AG09319 (cell line): ENCODE measurements at regions not wholly inside any gene's neighbourhood (a gene's known extent, or its start where the extent isn't known, plus 50 kb on each side); places are given as distances from the start of the nearest gene placed in this dataset.

Experiments
- DNase-seq: peaks from one replicate; pipeline ENCODE4 v3.0.0-alpha.2; 2010; ENCODE audit warnings: low read depth; ENCODE audit errors: extremely low read depth
- TF ChIP-seq, protein P1 (sequence below): IDR thresholded peaks from 2 replicates; pipeline ENCODE4 v1.5.1; 2011; ENCODE audit warnings: low read depth, mild to moderate bottlenecking, inconsistent platforms, low read length, moderate library complexity

DNA sequence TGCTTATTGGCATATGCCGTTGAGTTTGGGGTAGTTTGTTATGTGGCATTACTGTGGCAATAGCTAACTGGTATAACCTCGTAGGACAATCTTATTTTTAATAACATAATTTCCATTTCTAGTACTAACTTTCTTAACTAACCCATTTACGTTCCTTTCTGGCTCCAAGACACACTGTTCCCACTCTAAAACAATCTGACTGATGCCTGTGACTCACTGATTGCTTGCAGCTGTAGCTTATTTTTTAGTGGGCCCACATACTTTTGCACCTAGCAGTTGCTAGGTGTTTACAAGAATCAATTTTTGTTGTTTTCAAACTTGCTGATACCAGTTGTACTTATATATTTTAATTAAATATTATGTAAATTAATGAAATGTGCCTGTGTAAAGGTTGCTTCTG, 52.2 kb downstream of the FAT3 start:
- TF ChIP-seq, protein P1, sequence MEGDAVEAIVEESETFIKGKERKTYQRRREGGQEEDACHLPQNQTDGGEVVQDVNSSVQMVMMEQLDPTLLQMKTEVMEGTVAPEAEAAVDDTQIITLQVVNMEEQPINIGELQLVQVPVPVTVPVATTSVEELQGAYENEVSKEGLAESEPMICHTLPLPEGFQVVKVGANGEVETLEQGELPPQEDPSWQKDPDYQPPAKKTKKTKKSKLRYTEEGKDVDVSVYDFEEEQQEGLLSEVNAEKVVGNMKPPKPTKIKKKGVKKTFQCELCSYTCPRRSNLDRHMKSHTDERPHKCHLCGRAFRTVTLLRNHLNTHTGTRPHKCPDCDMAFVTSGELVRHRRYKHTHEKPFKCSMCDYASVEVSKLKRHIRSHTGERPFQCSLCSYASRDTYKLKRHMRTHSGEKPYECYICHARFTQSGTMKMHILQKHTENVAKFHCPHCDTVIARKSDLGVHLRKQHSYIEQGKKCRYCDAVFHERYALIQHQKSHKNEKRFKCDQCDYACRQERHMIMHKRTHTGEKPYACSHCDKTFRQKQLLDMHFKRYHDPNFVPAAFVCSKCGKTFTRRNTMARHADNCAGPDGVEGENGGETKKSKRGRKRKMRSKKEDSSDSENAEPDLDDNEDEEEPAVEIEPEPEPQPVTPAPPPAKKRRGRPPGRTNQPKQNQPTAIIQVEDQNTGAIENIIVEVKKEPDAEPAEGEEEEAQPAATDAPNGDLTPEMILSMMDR = no peak

DNA sequence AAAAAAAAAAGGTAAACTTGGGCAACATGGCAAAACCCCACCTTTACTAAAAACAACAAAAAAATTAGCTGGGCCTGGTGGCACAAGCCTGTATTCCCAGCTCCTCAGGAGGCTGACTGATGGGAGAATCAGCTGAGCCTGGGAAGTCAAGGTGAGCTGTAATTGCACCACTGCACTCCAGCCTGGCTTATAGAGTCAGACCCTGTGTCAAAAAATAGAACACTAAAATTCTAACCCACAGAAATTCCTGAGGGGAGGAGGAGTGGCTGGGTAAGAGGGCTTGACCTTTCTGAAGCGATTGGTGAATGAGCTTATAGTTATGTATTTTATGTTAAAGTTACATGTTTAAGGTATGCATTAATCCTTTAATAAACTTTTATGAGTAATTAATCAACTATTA, 53.3 kb downstream of the FAT3 start:
- TF ChIP-seq, protein P1 = no peak
- DNase-seq = no peak

More for the DNA sequence above, 52.2 kb downstream of the FAT3 start:
- DNase-seq = no peak

DNA sequence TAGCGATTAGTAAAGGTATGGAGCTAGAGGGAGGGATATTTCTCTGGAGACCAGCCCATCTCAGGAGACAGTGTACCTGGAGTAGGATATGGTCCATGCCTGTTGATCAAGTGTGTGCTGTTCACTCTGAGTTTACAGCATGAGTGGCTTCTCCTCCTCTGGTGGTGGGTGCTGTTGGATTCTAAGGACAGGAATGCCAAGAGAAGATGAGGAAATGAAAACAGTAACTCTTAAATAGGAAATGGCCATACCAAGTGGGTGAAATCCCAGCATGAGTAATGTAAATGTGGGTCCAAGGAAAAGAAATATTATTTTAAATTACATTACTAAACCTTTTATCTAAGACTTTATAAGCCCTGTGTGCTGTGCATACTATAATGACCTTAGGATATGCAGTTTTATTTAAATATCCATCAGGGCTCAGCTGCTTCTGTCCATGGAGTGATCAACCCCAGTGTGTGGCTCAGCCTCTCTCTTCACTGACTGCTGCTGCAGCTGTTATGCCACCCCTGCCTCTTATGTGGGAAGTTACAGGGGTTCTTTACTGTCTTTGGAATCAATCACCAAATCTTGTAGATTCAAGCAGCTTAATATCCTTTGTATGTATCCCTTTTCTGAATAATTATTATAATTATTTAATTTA, 54.3 kb downstream of the FAT3 start:
- TF ChIP-seq, protein P1 = no peak

DNA sequence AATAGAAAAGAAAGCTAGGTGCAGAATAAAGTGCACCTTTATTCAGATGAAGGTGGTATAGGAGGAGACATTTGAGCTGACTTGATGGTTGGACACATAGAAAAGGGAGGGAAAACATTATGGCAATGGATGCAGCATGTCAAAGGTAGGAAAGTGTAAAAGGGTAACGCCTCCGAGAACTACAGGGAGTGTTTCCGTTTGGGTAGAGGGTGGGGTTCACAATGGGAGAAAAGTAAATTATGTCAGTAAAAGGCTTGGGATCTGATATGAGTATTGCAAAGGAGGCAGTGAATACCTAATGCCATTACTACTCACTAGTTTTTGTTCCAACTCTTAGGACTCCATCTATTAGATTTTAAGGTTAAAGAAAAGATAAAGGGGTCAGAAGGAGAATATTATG, 59.5 kb downstream of the FAT3 start:
- TF ChIP-seq, protein P1 = no peak
- no peak for DNase-seq

More for the DNA sequence above, 54.3 kb downstream of the FAT3 start:
- DNase-seq = no peak

DNA sequence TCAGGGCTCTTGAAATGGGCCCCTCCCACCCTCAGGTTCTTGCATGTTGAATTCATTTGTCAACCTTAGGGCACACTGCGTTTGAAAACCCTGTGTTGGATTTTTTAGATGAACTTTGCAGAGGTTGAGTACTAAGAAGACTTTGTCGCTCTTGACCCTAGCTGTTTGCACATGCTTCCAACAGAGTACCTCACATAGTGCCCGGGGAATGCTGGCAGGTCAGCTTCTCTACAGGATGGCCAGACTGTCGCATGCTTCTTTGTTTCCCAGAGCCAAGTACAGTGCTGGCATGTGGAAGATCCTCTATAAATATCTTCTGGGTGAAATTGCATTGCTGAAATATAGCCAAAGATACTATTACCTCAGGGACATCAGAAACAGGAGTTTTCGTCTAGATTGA, 59.9 kb downstream of the FAT3 start:
- no peak for DNase-seq
- TF ChIP-seq, protein P1 = no peak

DNA sequence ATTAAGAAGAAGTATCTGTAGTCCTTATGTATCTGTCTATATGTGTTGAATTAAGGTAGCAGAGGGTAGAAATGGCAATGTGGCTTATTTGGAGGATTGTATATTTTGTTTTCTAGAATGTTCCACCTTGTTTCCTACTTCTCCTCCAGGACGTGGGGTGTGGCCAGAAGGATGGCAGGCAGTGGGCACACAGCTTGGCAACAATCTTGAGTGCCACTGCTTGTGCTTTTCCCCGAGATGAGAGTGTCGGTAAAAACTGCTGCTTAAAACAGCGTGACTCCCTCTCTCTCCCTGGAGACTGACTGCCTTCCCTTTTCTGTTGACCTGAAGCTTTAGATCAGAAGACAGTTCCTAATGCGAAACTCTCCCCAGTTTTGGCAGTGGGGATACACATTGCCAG, 61.2 kb downstream of the FAT3 start:
- TF ChIP-seq, protein P1 = no peak

DNA sequence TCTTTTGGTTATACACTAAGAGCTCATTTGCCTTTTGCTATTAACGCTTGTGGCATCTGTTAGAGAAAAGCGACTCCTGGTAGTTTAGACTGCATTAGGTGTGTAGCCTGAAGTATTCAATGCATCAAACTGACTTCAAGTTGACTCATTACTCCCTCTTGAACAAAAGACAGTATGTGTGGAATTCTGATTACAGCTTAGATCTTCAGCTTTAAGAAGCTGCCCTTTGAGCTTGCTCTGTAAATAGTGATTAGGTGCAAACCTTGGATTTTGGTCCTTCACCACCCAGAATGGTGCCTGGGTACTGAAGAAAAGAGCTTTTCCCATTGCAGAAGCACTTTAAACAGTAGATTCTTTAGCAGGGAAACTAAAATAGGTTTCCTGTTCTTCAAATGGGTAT, 62.1 kb downstream of the FAT3 start:
- TF ChIP-seq, protein P1 = no peak
- no peak for DNase-seq

More for the DNA sequence above, 61.2 kb downstream of the FAT3 start:
- no peak for DNase-seq
